GM19023 (cell line): ENCODE measurements at regions not wholly inside any gene's neighbourhood (a gene's known extent, or its start where the extent isn't known, plus 50 kb on each side); places are given as distances from the start of the nearest gene placed in this dataset.

ENCODE experiments used
- ATAC-seq: cut with Tn5 transposase; IDR thresholded peaks from one replicate; pipeline ENCODE4 v1.9.1; 2021; ENCODE audit warnings: mild to moderate bottlenecking, moderate library complexity; ENCODE audit not compliant: unreplicated experiment

GRCh38 chrX:122500556-122500955, 683.5 kb upstream of the GRIA3 start:
- no peak for ATAC-seq

GRCh38 chrX:122501652-122502051, 682.4 kb upstream of the GRIA3 start:
- no peak for ATAC-seq

GRCh38 chrX:122504026-122504425, 680.1 kb upstream of the GRIA3 start:
- ATAC-seq = no peak

GRCh38 chrX:122512561-122513072, 671.5 kb upstream of the GRIA3 start:
- ATAC-seq = no peak

- ATAC-seq = no peak
Measured at GRCh38 chrX:122517786-122518185, 666.3 kb upstream of the GRIA3 start.

GRCh38 chrX:122545778-122546177, 638.3 kb upstream of the GRIA3 start:
- no peak for ATAC-seq

- no peak for ATAC-seq
Measured at GRCh38 chrX:122546269-122546668, 637.8 kb upstream of the GRIA3 start.

GRCh38 chrX:122552286-122552800, 631.7 kb upstream of the GRIA3 start:
- ATAC-seq = no peak

GRCh38 chrX:122555925-122556324, 628.2 kb upstream of the GRIA3 start:
- ATAC-seq = no peak

GRCh38 chrX:122565952-122566351, 618.1 kb upstream of the GRIA3 start:
- no peak for ATAC-seq

GRCh38 chrX:122566401-122566800, 617.7 kb upstream of the GRIA3 start:
- ATAC-seq = no peak

GRCh38 chrX:122567911-122568310, 616.2 kb upstream of the GRIA3 start:
- ATAC-seq = no peak

- no peak for ATAC-seq
Measured at GRCh38 chrX:122572461-122572860, 611.6 kb upstream of the GRIA3 start.

GRCh38 chrX:122579036-122579435, 605.0 kb upstream of the GRIA3 start:
- ATAC-seq = no peak

GRCh38 chrX:122579526-122579925, 604.6 kb upstream of the GRIA3 start:
- ATAC-seq = no peak

GRCh38 chrX:122582280-122582974, 601.7 kb upstream of the GRIA3 start:
- no peak for ATAC-seq

- no peak for ATAC-seq
Measured at GRCh38 chrX:122582975-122583305, 601.1 kb upstream of the GRIA3 start.

GRCh38 chrX:122583551-122583950, 600.5 kb upstream of the GRIA3 start:
- ATAC-seq = no peak

- ATAC-seq = no peak
Measured at GRCh38 chrX:122584981-122585380, 599.1 kb upstream of the GRIA3 start.

GRCh38 chrX:122586831-122587230, 597.2 kb upstream of the GRIA3 start:
- ATAC-seq = no peak

GRCh38 chrX:122591546-122591945, 592.5 kb upstream of the GRIA3 start:
- ATAC-seq = no peak

GRCh38 chrX:122596998-122597397, 587.1 kb upstream of the GRIA3 start:
- no peak for ATAC-seq

GRCh38 chrX:122622795-122623194, 561.3 kb upstream of the GRIA3 start:
- ATAC-seq = no peak
